T-cell (primary cell): ENCODE measurements at regions not wholly inside any gene's neighbourhood (a gene's known extent, or its start where the extent isn't known, plus 50 kb on each side); places are given as distances from the start of the nearest gene placed in this dataset.

Source experiments
- ATAC-seq, 4 experiments: fragments of 200-7000 bp in 3 of 4; fragments of 150-1000 bp in 1 of 4; cut with Tn5 transposase; replicated peaks in 1 of 4; 1 replicate in 3 of 4; 2 replicates in 1 of 4; pipeline ENCODE4 v1.10.0; 2021; ENCODE audit warnings: moderate library complexity in 3 of 4, mild to moderate bottlenecking in 2 of 4, moderate number of reproducible peaks in 1 of 4
- CTCF ChIA-PET, 2 donors: fragments of 300-600 bp; sonication (Branson Sonifier 250); formaldehyde crosslinking; loops; one replicate each; lab custom pipeline; 2022; ENCODE audit warnings: antibody characterized with exemption in 2 of 2; lab: Charles Lee
- POLR2A ChIA-PET, 2 donors: fragments of 300-600 bp; sonication (Branson Sonifier 250); formaldehyde crosslinking; loops; one replicate each; lab custom pipeline; 2022; ENCODE audit warnings: antibody characterized with exemption in 2 of 2; lab: Charles Lee
- DNase-seq, 35 experiments: peaks; one replicate each; pipeline versions ENCODE4 v3.0.0 to v3.0.0-alpha.2; 2013 to 2023
- H3K27ac ChIP-seq: one replicate; pipeline ENCODE4 v1.5.1; 2013; ENCODE audit warnings: low read length
- H3K27me3 ChIP-seq, 2 experiments: replicated peaks in 1 of 2; 1 replicate in 1 of 2; 2 replicates in 1 of 2; pipeline versions ENCODE4 v1.6.1 to v1.7.0; 2013; ENCODE audit warnings: low read length in 1 of 2, mixed read lengths in 1 of 2; ENCODE audit not compliant: control insufficient read depth in 2 of 2, insufficient read depth in 2 of 2; ENCODE audit errors: extremely low read depth in 1 of 2
- H3K36me3 ChIP-seq, 2 donors: 1 replicate in 1 of 2; 2 replicates in 1 of 2; pipeline versions ENCODE4 v1.6.1 to v1.7.0; 2013; ENCODE audit warnings: low read length in 1 of 2; ENCODE audit not compliant: control insufficient read depth in 2 of 2, insufficient read depth in 1 of 2; ENCODE audit errors: extremely low read depth in 1 of 2
- H3K4me1 ChIP-seq, 2 experiments: 1 replicate in 1 of 2; 2 replicates in 1 of 2; pipeline versions ENCODE4 v1.6.1 to v1.7.0; 2013; ENCODE audit warnings: low read length in 2 of 2, mixed read lengths in 1 of 2; ENCODE audit not compliant: insufficient read depth in 2 of 2, control insufficient read depth in 1 of 2; ENCODE audit errors: extremely low read depth in 1 of 2
- H3K4me3 ChIP-seq, 2 donors: 1 replicate in 1 of 2; 2 replicates in 1 of 2; pipeline versions ENCODE4 v1.5.1 to v1.7.0; 2013; ENCODE audit warnings: mild to moderate bottlenecking in 2 of 2, low read length in 1 of 2, moderate library complexity in 1 of 2; ENCODE audit not compliant: control insufficient read depth in 1 of 2; ENCODE audit errors: extremely low read depth in 1 of 2
- H3K9me3 ChIP-seq: 2 replicates; pipeline ENCODE4 v1.7.0; 2013
- H3K27ac Mint-ChIP-seq, 2 donors: one replicate each; pipeline ENCODE4 v1.8.0; 2020 to 2021; ENCODE audit warnings: mild to moderate bottlenecking in 2 of 2, mixed read lengths in 2 of 2
- H3K27me3 Mint-ChIP-seq, 2 donors: one replicate each; pipeline ENCODE4 v1.8.0; 2021 to 2022; ENCODE audit warnings: mixed read lengths in 2 of 2
- H3K36me3 Mint-ChIP-seq: one replicate; pipeline ENCODE4 v1.8.0; 2021; ENCODE audit warnings: mixed read lengths
- H3K4me1 Mint-ChIP-seq, 3 donors: one replicate each; pipeline ENCODE4 v1.8.0; 2020 to 2022; ENCODE audit warnings: mixed read lengths in 3 of 3, mild to moderate bottlenecking in 1 of 3
- H3K4me3 Mint-ChIP-seq, 3 donors: one replicate each; pipeline ENCODE4 v1.8.0; 2020 to 2022; ENCODE audit warnings: mild to moderate bottlenecking in 3 of 3, mixed read lengths in 3 of 3, moderate library complexity in 3 of 3
- H3K9me3 Mint-ChIP-seq, 3 donors: one replicate each; pipeline ENCODE4 v1.8.0; 2020 to 2022; ENCODE audit warnings: mixed read lengths in 3 of 3
- WGBS: methylation state at CpG from one replicate; pipeline ENCODE4 v1.1.5; 2013; ENCODE audit warnings: missing lambda C conversion rate; ENCODE audit not compliant: insufficient coverage; 5-methylcytosine and 5-hydroxymethylcytosine counted together

GRCh38 chr6:11650711-11651110 lies 113.2 kb downstream of the TMEM170B start:
- whole genome bisulfite sequencing, result no CpG with 5 or more reads among the region's 1 CpG
- H3K36me3 ChIP-seq, result no peaks in the 10 kb centered on the region
- Mint-ChIP-seq H3K27ac (no peak overlapping the region), H3K36me3 (no peaks in the 10 kb centered on the region), H3K4me1 (peaks cover 0 to 8% (median 5%) of the 10 kb centered on the region in 3 donors), H3K27me3 (peaks cover 1 to 8% of the 10 kb centered on the region in 2 donors), H3K4me3 (no peak overlapping the region), H3K9me3 (peaks cover 0 to 4% (median 0%) of the 10 kb centered on the region in 3 donors)
- DNase-seq, result no peak
- ChIA-PET POLR2A (no interaction called here), CTCF (interaction anchor here in 1 of 2 donors (0.6 to 0.7 kb wide), 2 partner anchors 61 to 83 kb away, joined by 3 read pairs; no protein-coding TSS in a partner anchor)
- peaks cover 0 to 4% of the 10 kb centered on the region in 2 experiments for H3K4me1 ChIP-seq
- peaks cover 0 to 10% of the 10 kb centered on the region in 2 experiments for H3K27me3 ChIP-seq
- no peak overlapping the region for H3K4me3 ChIP-seq
- H3K27ac ChIP-seq, result no peak overlapping the region
- ATAC-seq, result no peak
- no peaks in the 10 kb centered on the region for H3K9me3 ChIP-seq

GRCh38 chr6:11653028-11653583 lies 115.6 kb downstream of the TMEM170B start:
- Histone ChIP-seq H3K36me3 (no peaks in the 10 kb centered on the region), H3K4me1 (peaks cover 0 to 7% of the 10 kb centered on the region in 2 experiments), H3K4me3 (no peak overlapping the region), H3K27ac (no peak overlapping the region), H3K9me3 (no peaks in the 10 kb centered on the region), H3K27me3 (peaks cover 0 to 14% of the 10 kb centered on the region in 2 experiments)
- 34% methylated on average over 4 of the region's 8 CpGs for WGBS
- ChIA-PET POLR2A (no interaction called here), CTCF (no interaction called here)
- peaks cover 0 to 10% (median 8%) of the 10 kb centered on the region in 3 donors for H3K4me1 Mint-ChIP-seq
- H3K4me3 Mint-ChIP-seq, result no peak overlapping the region
- H3K27ac Mint-ChIP-seq, result no peak overlapping the region
- ATAC-seq, result peak; percentile 31 to 94 (median 84)
- peaks cover 0 to 6% of the 10 kb centered on the region in 2 donors for H3K27me3 Mint-ChIP-seq
- peak in 12 of 35 experiments; percentile 5 to 42 (median 14) for DNase-seq
- peaks cover 0 to 4% (median 0%) of the 10 kb centered on the region in 3 donors for H3K9me3 Mint-ChIP-seq
- H3K36me3 Mint-ChIP-seq, result no peaks in the 10 kb centered on the region

GRCh38 chr6:11654876-11655275 lies 117.3 kb downstream of the TMEM170B start:
- peaks cover 0 to 14% of the 10 kb centered on the region in 2 experiments for H3K27me3 ChIP-seq
- no peak overlapping the region for H3K27ac ChIP-seq
- no peak overlapping the region for H3K4me3 ChIP-seq
- POLR2A ChIA-PET, result no interaction called here
- WGBS, result 40% methylated on average over 1 of the region's 2 CpGs
- CTCF ChIA-PET, result interaction anchor here (0.6 to 2.8 kb wide), 16 partner anchors 11 to 1062 kb away, joined by 3 to 28 read pairs (median 6); partner anchors contain the start of genes EDN1 (in 1 of the 2) and PHACTR1 (in 1 of the 2)
- no peak for ATAC-seq
- peaks cover 0 to 7% of the 10 kb centered on the region in 2 experiments for H3K4me1 ChIP-seq
- no peaks in the 10 kb centered on the region for H3K36me3 ChIP-seq
- no peaks in the 10 kb centered on the region for H3K9me3 ChIP-seq
- Mint-ChIP-seq H3K9me3 (no peaks in the 10 kb centered on the region), H3K27me3 (peaks cover 0 to 6% of the 10 kb centered on the region in 2 donors), H3K4me1 (peaks cover 0 to 10% (median 8%) of the 10 kb centered on the region in 3 donors), H3K27ac (no peak overlapping the region), H3K4me3 (no peak overlapping the region), H3K36me3 (no peaks in the 10 kb centered on the region)
- no peak for DNase-seq

GRCh38 chr6:11656491-11656890 lies 118.9 kb downstream of the TMEM170B start:
- Mint-ChIP-seq H3K4me3 (no peak overlapping the region), H3K27ac (no peak overlapping the region), H3K36me3 (no peaks in the 10 kb centered on the region), H3K4me1 (peaks cover 0 to 10% (median 8%) of the 10 kb centered on the region in 3 donors), H3K27me3 (peaks cover 0 to 6% of the 10 kb centered on the region in 2 donors), H3K9me3 (no peaks in the 10 kb centered on the region)
- Histone ChIP-seq H3K4me1 (peaks cover 0 to 7% of the 10 kb centered on the region in 2 experiments), H3K27me3 (peaks cover 0 to 14% of the 10 kb centered on the region in 2 experiments), H3K4me3 (no peak overlapping the region), H3K27ac (no peak overlapping the region), H3K9me3 (no peaks in the 10 kb centered on the region), H3K36me3 (no peaks in the 10 kb centered on the region)
- POLR2A ChIA-PET, result interaction anchor here (0.5 to 0.6 kb wide), 2 partner anchors 166 to 385 kb away, joined by 3 read pairs; no protein-coding TSS in a partner anchor
- WGBS, result 74% methylated on average over 6 of the region's 7 CpGs
- ATAC-seq (no peak), DNase-seq (no peak)
- CTCF ChIA-PET, result interaction anchor here (0.5 to 2.8 kb wide), 16 partner anchors 12 to 647 kb away, joined by 3 to 28 read pairs (median 4); partner anchors contain the start of gene EDN1 (in 2 of the 2)

GRCh38 chr6:11659757-11660156 lies 118.8 kb downstream of the ADTRP start:
- ATAC-seq, result no peak
- Histone ChIP-seq H3K4me3 (no peak overlapping the region), H3K9me3 (no peaks in the 10 kb centered on the region), H3K27me3 (peaks cover 0 to 9% of the 10 kb centered on the region in 2 experiments), H3K4me1 (peaks cover 0 to 7% of the 10 kb centered on the region in 2 experiments), H3K27ac (no peak overlapping the region), H3K36me3 (no peaks in the 10 kb centered on the region)
- POLR2A ChIA-PET, result no interaction called here
- CTCF ChIA-PET, result interaction anchor here (0.6 to 1.2 kb wide), 3 partner anchors 45 to 631 kb away, joined by 3 to 4 read pairs (median 4); partner anchors contain the start of gene EDN1 (in 1 of the 2)
- Mint-ChIP-seq H3K36me3 (no peaks in the 10 kb centered on the region), H3K9me3 (no peaks in the 10 kb centered on the region), H3K27me3 (peaks cover 5 to 11% of the 10 kb centered on the region in 2 donors), H3K4me1 (peaks cover 0 to 5% (median 4%) of the 10 kb centered on the region in 3 donors), H3K27ac (no peak overlapping the region), H3K4me3 (no peak overlapping the region)
- WGBS, result no CpG with 5 or more reads among the region's 2 CpGs
- DNase-seq, result no peak

- no peak overlapping the region for H3K4me3 ChIP-seq
- CTCF ChIA-PET, result no interaction called here
- H3K36me3 Mint-ChIP-seq, result no peaks in the 10 kb centered on the region
- POLR2A ChIA-PET, result no interaction called here
- no peak overlapping the region for H3K27ac Mint-ChIP-seq
- H3K27ac ChIP-seq, result no peak overlapping the region
- H3K4me1 ChIP-seq, result no peaks in the 10 kb centered on the region
- no peak overlapping the region for H3K4me3 Mint-ChIP-seq
- H3K9me3 ChIP-seq, result no peaks in the 10 kb centered on the region
- peaks cover 0 to 3% of the 10 kb centered on the region in 2 experiments for H3K27me3 ChIP-seq
- no peaks in the 10 kb centered on the region for H3K4me1 Mint-ChIP-seq
- H3K9me3 Mint-ChIP-seq, result no peaks in the 10 kb centered on the region
- no peaks in the 10 kb centered on the region for H3K36me3 ChIP-seq
- H3K27me3 Mint-ChIP-seq, result peaks cover 10 to 12% of the 10 kb centered on the region in 2 donors
- DNase-seq (no peak), ATAC-seq (no peak)
- WGBS, result no CpG with 5 or more reads among the region's 1 CpG
Observed at GRCh38 chr6:11662323-11662722, 116.3 kb downstream of the ADTRP start.
